GM21576 (cell line): ENCODE measurements at regions not wholly inside any gene's neighbourhood (a gene's known extent, or its start where the extent isn't known, plus 50 kb on each side); places are given as distances from the start of the nearest gene placed in this dataset.

ENCODE experiments used
- ATAC-seq: cut with Tn5 transposase; IDR thresholded peaks from one replicate; pipeline ENCODE4 v1.9.1; 2021; ENCODE audit warnings: mild to moderate bottlenecking, moderate library complexity; ENCODE audit not compliant: unreplicated experiment

- ATAC-seq = no peak
These were observed 207.4 kb downstream of the ADAM29 start for GRCh38 chr4:175125410-175126068.

GRCh38 chr4:175127314-175127713 is 209.2 kb downstream of the ADAM29 start:
- ATAC-seq = no peak

DNA sequence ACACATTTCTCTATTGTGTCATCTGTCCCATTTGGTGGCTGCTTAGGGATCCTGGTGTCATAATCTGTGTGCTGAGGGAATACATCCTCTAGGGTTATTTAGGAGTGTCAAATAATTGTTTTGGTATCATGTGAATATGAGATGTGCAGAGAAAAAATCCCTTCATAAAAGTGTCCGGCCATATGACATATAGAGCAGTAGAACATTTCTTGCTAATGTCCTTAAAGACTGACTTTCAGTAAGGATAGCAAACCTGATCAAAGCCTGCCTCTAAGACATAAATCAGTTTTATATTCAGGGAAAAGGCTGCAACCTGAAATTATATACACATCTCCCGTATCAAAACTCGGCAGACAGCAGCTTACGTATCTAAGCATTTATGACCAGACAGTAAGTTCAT is 211.6 kb downstream of the ADAM29 start:
- ATAC-seq = no peak

- no peak for ATAC-seq
These were observed 221.0 kb downstream of the ADAM29 start for GRCh38 chr4:175139205-175139604.

DNA sequence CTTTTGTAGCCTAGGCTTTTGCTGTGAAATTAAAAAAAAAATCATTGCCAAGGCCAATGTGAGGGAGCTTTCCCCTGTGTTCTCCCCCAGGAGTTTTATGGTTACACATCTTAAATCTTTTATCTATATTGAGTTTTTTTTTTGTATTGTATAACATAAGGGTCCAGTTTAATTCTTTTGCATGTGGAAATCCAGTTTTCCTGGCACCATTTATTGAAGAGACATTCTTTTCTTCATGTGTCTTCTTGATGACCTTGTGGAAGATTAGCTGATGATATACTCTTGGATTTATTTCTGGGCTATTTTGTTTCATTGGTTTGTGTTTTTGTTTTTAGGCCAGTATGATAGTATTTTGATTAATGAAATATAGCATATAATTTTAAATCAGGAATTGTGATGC is 225.0 kb downstream of the ADAM29 start:
- no peak for ATAC-seq

DNA sequence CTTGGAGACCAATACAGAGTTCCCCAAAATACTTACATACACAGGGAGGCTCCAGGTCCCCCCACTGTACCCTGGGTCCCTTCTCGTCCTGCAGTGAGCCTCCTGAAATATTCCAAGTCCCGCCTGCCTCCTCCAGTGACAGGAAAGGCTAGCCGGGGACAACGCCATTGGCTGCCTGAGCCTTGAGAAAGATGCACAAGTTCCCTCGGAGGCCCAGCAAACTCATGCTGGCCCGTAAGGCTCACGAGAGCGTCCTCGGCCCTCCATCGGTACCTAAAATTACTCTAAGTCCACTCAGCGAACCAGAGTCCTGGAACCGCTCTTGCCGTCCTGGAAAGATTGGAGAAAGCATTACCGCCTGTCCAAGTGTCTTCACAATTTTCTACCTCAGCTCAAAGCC is 228.6 kb downstream of the ADAM29 start:
- no peak for ATAC-seq

DNA sequence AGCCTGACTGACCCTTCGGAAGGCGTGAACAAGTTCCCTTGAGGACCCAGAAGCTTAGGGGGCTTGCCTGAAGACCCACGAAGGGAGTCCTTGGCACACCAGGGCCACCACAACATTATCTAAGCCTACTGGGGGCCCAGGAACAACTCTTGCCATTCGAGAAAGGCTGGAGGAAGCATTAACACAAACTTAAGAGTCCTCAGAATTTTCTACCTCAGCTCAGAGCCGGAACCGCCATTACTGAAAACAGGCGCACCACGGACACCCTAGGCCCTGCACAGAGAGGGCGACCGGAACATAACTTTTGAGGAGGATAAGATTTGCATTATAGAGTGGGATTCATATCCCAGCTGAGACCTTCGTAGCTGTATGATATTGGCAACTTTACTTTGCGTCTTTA is 229.1 kb downstream of the ADAM29 start:
- no peak for ATAC-seq

DNA sequence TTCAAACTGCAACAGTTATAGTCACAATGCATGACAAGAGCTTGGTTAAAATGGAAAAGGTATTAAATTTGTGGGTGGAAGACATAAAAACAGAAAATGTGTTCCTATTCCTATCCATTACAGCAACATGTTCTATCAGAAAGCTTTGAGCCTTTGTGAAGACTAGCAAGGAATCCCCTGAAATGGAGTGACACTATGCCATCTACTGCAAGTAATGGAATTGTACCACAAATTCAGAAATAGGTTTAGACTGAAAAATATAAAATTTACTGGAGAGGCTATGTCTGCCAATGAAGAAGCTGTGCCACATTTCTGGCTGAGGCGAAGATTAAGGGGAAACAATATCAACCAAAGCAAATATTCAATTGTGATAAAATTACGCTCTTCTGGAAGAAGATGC is 247.9 kb downstream of the ADAM29 start:
- no peak for ATAC-seq

DNA sequence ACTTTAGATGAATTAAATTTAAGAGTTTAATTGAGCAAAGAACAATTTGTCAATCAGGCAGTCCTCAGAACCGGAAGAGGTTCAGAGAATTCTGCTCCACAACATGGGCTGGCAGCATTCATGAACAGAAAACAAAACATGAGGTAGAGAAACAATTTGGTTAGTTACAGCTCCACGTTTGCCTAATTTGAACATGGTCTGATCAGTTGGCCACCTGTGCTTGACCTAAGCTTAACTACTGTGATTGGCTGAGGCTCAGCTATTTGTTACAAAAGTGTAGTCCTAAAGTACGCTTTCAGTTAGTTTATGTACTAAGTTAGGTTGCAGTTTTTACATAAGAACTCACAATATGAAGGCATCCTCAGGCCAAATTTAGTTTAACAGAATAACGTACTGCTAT is 258.6 kb downstream of the ADAM29 start:
- ATAC-seq = no peak

DNA sequence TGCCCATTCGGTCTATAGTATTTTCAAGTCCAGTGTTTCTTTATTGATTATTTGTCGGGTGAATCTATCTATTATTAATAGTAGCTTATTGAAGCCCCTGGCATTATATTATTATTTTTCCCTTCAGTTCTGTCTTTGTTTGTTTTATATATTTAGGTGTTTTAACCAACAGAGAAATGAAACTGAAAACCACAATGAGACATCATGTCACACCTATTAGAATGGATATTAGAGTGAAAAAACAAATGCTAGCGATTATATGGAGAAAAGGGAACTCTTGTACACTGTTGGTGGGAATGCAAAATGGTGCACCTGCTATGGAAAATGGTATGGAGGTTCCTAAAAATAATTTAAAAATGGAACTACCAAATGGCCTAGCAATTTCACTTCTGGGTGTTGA is 272.5 kb downstream of the ADAM29 start:
- no peak for ATAC-seq

- ATAC-seq = no peak
These were observed 279.9 kb downstream of the ADAM29 start for GRCh38 chr4:175198056-175198455.

- ATAC-seq = no peak
These were observed 297.1 kb downstream of the ADAM29 start for GRCh38 chr4:175215208-175215607.

- ATAC-seq = no peak
These were observed 297.5 kb downstream of the ADAM29 start for GRCh38 chr4:175215657-175216056.

DNA sequence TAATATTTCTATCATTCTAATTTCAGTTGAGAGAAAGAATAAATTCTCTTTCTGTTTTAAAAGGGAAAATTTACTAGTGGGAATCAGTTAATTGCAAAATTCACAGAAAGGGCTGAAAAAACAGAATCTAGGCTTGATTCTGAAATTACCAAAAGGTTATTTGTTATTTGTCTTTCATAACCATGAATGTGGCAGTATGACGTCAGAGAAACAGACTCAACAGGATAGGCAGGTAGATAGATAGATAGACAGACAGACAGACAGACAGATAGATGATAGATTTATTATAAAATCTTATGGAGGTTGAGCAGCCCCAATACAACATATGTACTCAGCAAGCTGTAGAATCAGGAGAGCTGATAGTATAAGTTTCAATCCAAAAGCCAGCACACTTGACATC is 311.0 kb downstream of the ADAM29 start:
- ATAC-seq = no peak

DNA sequence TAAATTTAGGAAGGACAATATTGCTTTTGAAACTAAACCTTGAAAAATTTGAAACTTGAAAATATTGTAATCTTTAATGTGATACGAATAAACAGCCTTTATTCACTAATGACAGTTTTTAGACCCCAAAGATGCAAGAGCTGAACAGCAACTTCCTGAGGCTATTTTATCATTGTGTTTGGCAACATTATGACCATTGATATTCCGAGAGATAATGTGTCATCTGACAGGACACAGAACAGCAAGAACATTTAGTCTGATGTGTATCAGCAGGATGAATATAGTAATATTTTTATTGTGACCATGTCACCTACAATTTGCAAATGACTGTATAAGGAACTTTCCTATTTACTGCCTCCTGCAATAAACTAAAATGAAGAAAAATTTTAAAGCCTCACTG is 316.0 kb downstream of the ADAM29 start:
- no peak for ATAC-seq

- no peak for ATAC-seq
These were observed 320.8 kb downstream of the ADAM29 start for GRCh38 chr4:175238827-175239517.

DNA sequence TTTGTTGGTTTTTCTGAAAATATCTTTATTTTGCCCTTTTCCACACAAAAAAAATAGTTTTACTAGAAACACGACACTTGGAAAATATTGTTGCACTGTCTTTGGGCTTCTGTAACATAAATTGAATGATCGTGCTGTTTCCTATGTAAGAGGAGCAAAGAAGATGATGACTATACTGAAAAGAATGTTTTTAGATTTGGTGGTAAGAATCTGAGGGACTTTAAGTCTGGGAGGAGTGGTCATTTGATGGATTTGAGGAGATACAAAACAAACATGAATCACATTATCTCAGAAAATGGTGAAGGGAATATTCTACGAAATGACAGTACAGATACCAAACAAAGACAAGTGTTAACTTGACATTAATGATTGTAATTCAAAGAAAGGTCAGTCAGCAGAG is 328.8 kb downstream of the ADAM29 start:
- ATAC-seq = no peak

- no peak for ATAC-seq
These were observed 334.5 kb downstream of the ADAM29 start for GRCh38 chr4:175252642-175253041.

- no peak for ATAC-seq
These were observed 335.2 kb downstream of the ADAM29 start for GRCh38 chr4:175253184-175253902.

DNA sequence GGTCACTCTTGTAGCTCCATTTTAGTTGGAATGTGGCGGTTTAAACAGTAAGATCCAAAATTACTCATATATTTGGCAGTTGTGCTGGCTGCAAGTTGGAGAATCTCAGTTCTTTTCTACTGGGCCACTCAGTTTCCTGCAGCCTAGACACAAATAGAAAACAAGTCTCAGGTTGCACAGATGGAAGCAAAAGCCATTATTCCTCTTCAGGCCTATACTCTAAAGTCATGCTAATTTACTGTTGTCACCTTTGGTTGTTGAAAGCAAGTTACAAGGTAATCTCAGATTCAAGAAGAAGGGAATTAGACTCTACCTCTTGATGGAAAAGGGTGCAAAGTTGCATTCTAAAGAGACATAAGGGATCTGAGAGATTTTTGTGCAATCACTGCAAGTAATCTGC is 345.4 kb downstream of the ADAM29 start:
- no peak for ATAC-seq

GRCh38 chr4:175271010-175271630 is 353.0 kb downstream of the ADAM29 start:
- peak; percentile 76 for ATAC-seq
